Progenitor cell of endocrine pancreas (in vitro differentiated cells): ENCODE measurements at regions not wholly inside any gene's neighbourhood (a gene's known extent, or its start where the extent isn't known, plus 50 kb on each side); places are given as distances from the start of the nearest gene placed in this dataset.

ENCODE experiments used
- DNase-seq: peaks from one replicate; pipeline ENCODE4 v3.0.0; 2021; ENCODE audit warnings: low spot score; ENCODE audit not compliant: unreplicated experiment
- H3K27ac Mint-ChIP-seq: 2 replicates; pipeline ENCODE4 v1.8.0; 2021; ENCODE audit warnings: mild to moderate bottlenecking, moderate library complexity, mixed read lengths
- H3K27me3 Mint-ChIP-seq: 2 replicates; pipeline ENCODE4 v1.8.0; 2021; ENCODE audit warnings: mixed read lengths
- H3K36me3 Mint-ChIP-seq: 2 replicates; pipeline ENCODE4 v1.8.0; 2022; ENCODE audit warnings: mixed read lengths; ENCODE audit not compliant: insufficient read depth
- H3K4me1 Mint-ChIP-seq: 2 replicates; pipeline ENCODE4 v1.8.0; 2021; ENCODE audit warnings: low read depth, mixed read lengths
- H3K4me3 Mint-ChIP-seq: 2 replicates; pipeline ENCODE4 v1.8.0; 2021; ENCODE audit warnings: low read depth, mild to moderate bottlenecking, moderate library complexity, mixed read lengths
- H3K9me3 Mint-ChIP-seq: 2 replicates; pipeline ENCODE4 v1.8.0; 2021; ENCODE audit warnings: low read depth, mixed read lengths
- CTCF ChIP-seq: fragments of 200-600 bp; sonication (generic); IDR thresholded peaks from one replicate; pipeline ENCODE4 v1.5.0; 2021; ENCODE audit warnings: antibody characterized with exemption, mild to moderate bottlenecking; ENCODE audit not compliant: unreplicated experiment

- no peak for TF ChIP-seq CTCF
- Mint-ChIP-seq H3K27ac (no peak overlapping the region), H3K36me3 (no peaks in the 10 kb centered on the region), H3K4me3 (no peak overlapping the region), H3K9me3 (no peaks in the 10 kb centered on the region), H3K27me3 (no peaks in the 10 kb centered on the region), H3K4me1 (peaks cover 6% of the 10 kb centered on the region)
- no peak for DNase-seq
Measured at GRCh38 chr13:22770891-22771290, 409.9 kb upstream of the SGCG start.

GRCh38 chr13:22773465-22773864 lies 407.3 kb upstream of the SGCG start:
- TF ChIP-seq CTCF = no peak
- DNase-seq = no peak
- H3K27ac Mint-ChIP-seq = no peak overlapping the region
- peaks cover 6% of the 10 kb centered on the region for H3K4me1 Mint-ChIP-seq
- H3K27me3 Mint-ChIP-seq = no peaks in the 10 kb centered on the region
- no peaks in the 10 kb centered on the region for H3K9me3 Mint-ChIP-seq
- H3K4me3 Mint-ChIP-seq = no peak overlapping the region
- H3K36me3 Mint-ChIP-seq = no peaks in the 10 kb centered on the region

- no peak overlapping the region for H3K27ac Mint-ChIP-seq
- no peak overlapping the region for H3K4me3 Mint-ChIP-seq
- no peak for TF ChIP-seq CTCF
- no peaks in the 10 kb centered on the region for H3K36me3 Mint-ChIP-seq
- no peaks in the 10 kb centered on the region for H3K27me3 Mint-ChIP-seq
- peaks cover 6% of the 10 kb centered on the region for H3K4me1 Mint-ChIP-seq
- no peaks in the 10 kb centered on the region for H3K9me3 Mint-ChIP-seq
- no peak for DNase-seq
Measured at GRCh38 chr13:22776394-22777186, 404.2 kb upstream of the SGCG start.

GRCh38 chr13:22777207-22777606 lies 403.6 kb upstream of the SGCG start:
- Mint-ChIP-seq H3K9me3 (no peaks in the 10 kb centered on the region), H3K4me3 (no peak overlapping the region), H3K36me3 (no peaks in the 10 kb centered on the region), H3K27me3 (no peaks in the 10 kb centered on the region), H3K27ac (no peak overlapping the region), H3K4me1 (peaks cover 6% of the 10 kb centered on the region)
- no peak for TF ChIP-seq CTCF
- DNase-seq = no peak

GRCh38 chr13:22789027-22789593 lies 391.7 kb upstream of the SGCG start:
- Mint-ChIP-seq H3K4me3 (no peak overlapping the region), H3K36me3 (no peaks in the 10 kb centered on the region), H3K27me3 (no peaks in the 10 kb centered on the region), H3K9me3 (no peaks in the 10 kb centered on the region), H3K4me1 (peaks cover 29% of the 10 kb centered on the region), H3K27ac (peak overlapping the region; percentile 90)
- DNase-seq = no peak
- TF ChIP-seq CTCF = no peak
